Cerebellar cortex (tissue), 1 donor: ENCODE measurements at regions not wholly inside any gene's neighbourhood (a gene's known extent, or its start where the extent isn't known, plus 50 kb on each side); places are given as distances from the start of the nearest gene placed in this dataset.

Source experiments
- DNase-seq: peaks from one replicate; pipeline ENCODE4 v3.0.0-alpha.2; 2015; ENCODE audit warnings: low spot score

DNA sequence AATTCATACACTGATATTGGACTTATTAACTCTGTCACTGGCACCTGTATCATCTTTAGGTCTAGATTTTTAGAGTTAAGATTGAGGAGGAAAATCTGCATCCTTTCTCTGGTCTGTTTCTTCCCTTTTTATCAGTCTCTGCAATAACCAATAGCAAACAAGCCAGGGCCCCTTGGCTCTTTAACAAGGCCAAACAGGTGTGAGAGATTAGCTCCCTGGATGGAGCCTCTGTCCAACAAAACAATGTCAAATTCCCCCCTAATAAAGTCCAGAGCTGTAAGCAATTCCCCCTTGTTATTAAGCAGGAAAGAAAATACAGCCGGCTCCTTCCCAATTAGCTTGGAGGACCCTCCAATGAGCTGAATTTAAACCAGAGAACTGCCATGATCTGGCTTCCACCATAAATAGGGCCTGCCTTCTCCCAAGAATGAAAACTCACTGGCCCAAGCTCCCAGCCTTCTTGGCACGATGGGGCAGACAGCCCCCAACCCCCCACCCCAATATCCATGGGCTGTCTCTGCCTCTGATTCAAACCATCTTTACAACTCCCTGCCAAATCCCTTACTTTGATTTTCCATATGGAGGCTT lies 56.1 kb upstream of the SOX9 start:
- no peak for DNase-seq

DNA sequence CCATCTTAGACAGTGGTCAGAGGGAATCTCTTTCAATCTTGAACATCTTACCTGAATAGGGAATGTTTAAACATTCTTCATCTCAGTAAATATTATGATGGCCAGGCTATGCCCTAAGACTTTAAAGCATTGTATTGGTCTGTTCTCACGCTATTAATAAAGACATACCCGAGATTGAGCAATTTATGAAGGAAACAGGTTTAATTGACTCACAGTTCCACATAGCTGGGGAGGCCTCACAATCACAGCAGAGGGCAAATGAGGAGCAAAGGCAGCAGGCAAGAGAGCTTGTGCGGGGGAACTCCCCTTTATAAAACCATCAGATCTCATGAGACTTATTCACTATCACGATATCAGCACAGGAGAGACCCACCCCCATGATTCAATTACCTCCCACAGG lies 55.3 kb upstream of the SOX9 start:
- DNase-seq, result no peak

DNA sequence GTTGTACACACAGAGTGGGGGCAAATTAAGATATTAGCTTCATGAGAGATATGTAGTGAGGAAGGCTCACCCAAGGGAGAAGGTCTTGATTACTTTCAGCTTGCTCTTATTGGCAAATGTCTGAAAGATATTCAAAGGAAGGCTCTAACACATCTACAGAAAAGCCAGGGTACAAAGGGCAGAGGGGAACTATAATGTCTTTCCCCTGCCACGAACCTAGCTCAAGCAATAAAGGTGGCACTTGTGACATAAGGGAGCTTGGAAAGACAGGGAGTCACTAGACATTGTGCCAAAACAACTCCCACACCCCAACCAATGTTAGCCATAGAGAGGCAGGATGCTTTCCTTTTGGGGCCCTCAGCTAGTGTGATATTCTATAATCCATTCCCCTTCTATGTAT lies 52.2 kb upstream of the SOX9 start:
- no peak for DNase-seq

DNA sequence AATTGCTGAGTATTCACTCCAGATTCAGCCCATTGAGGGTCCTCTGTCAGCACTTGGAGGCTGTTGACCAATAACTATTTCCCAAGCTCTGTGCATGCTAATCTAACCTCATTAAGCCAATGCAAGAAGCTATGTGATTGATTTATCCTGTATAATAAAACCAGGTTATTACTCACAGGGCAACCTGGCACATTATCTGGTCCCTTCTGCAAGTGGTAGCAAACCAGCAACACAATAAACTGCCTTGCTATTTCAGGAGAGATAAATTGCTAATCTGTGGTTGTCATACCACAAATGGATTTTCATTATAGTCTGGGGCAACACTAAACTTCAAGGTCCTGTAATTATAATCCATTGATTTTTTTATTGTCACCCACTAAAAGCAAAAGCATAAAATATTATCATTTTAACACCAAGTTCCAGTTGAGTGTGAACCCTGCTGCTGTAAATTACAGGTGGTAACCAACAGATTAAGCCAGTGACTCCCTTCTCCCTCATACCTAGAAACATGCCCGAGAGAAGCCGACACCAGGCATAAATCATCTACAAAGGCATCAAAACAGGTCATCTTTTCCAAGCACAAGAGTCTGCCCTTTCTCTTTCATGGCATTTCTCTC lies 51.1 kb upstream of the SOX9 start:
- DNase-seq, result no peak
